ENCODE measurements at regions not wholly inside any gene's neighbourhood (a gene's known extent, or its start where the extent isn't known, plus 50 kb on each side); places are given as distances from the start of the nearest gene placed in this dataset.
"Not testable (repeated sequence)": the region's sequence is repeated elsewhere in the genome, so short reads cannot be mapped to it uniquely, and the experiment has no call there.

DNA sequence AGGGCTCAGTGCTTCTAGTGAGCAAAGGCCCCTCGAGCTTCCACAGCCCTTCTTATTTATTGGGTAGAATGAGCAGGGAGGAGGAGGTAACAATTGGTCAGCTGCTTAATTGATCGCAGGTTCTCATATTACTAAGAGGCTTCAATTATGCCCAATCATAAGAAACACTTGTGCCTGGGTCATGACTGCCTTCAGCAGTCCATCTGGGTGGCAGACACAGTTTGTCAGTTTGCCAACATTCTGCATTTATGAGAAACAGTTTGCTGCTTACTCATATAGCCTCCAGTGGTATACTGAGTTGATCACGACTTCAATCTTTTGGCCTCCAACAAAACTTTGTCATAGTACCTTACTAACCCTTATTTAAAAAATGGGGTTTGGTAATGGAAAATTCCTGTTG is 667.0 kb upstream of the MIS18BP1 start:
- TF ChIP-seq POLR2AphosphoS5 (IDR thresholded peaks at IDR 0.05; ENCODE audit: low read depth, low read length); RAD21 (IDR thresholded peaks at IDR 0.05 in 1 of 2, conservative IDR thresholded peaks at IDR 0.05 in 1 of 2; ENCODE audit: low read depth in 2 of 2, low read length in 2 of 2); NRF1 (IDR thresholded peaks at IDR 0.05; ENCODE audit: low read depth, low read length); RXRA (IDR thresholded peaks at IDR 0.05; ENCODE audit: insufficient read depth, low read depth, low read length); EZH2 (IDR thresholded peaks at IDR 0.05; ENCODE audit: low read depth, low read length, severe bottlenecking); SUZ12 (IDR thresholded peaks at IDR 0.05; ENCODE audit: low read length); TAF1 (IDR thresholded peaks at IDR 0.05; ENCODE audit: low read depth, low read length); POLR2A (IDR thresholded peaks at IDR 0.05; ENCODE audit: control extremely low read depth in 1 of 2, low read depth in 2 of 2, low read length in 2 of 2): not testable (repeated sequence)
- TF ChIP-seq, protein P1, sequence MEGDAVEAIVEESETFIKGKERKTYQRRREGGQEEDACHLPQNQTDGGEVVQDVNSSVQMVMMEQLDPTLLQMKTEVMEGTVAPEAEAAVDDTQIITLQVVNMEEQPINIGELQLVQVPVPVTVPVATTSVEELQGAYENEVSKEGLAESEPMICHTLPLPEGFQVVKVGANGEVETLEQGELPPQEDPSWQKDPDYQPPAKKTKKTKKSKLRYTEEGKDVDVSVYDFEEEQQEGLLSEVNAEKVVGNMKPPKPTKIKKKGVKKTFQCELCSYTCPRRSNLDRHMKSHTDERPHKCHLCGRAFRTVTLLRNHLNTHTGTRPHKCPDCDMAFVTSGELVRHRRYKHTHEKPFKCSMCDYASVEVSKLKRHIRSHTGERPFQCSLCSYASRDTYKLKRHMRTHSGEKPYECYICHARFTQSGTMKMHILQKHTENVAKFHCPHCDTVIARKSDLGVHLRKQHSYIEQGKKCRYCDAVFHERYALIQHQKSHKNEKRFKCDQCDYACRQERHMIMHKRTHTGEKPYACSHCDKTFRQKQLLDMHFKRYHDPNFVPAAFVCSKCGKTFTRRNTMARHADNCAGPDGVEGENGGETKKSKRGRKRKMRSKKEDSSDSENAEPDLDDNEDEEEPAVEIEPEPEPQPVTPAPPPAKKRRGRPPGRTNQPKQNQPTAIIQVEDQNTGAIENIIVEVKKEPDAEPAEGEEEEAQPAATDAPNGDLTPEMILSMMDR (IDR thresholded peaks at IDR 0.05; ENCODE audit: control extremely low read depth in 1 of 3, insufficient read depth in 1 of 3, low read depth in 1 of 3, low read length in 3 of 3) = not testable (repeated sequence)
- TF ChIP-seq, protein P2, sequence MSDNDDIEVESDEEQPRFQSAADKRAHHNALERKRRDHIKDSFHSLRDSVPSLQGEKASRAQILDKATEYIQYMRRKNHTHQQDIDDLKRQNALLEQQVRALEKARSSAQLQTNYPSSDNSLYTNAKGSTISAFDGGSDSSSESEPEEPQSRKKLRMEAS (IDR thresholded peaks at IDR 0.05) = not testable (repeated sequence)
- TF ChIP-seq, protein P3, sequence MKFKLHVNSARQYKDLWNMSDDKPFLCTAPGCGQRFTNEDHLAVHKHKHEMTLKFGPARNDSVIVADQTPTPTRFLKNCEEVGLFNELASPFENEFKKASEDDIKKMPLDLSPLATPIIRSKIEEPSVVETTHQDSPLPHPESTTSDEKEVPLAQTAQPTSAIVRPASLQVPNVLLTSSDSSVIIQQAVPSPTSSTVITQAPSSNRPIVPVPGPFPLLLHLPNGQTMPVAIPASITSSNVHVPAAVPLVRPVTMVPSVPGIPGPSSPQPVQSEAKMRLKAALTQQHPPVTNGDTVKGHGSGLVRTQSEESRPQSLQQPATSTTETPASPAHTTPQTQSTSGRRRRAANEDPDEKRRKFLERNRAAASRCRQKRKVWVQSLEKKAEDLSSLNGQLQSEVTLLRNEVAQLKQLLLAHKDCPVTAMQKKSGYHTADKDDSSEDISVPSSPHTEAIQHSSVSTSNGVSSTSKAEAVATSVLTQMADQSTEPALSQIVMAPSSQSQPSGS (IDR thresholded peaks at IDR 0.05; ENCODE audit: low read length) = not testable (repeated sequence)

Measured in H1 (cell line).